ENCODE measurements at regions not wholly inside any gene's neighbourhood (a gene's known extent, or its start where the extent isn't known, plus 50 kb on each side); places are given as distances from the start of the nearest gene placed in this dataset.
"Not testable (repeated sequence)": the region's sequence is repeated elsewhere in the genome, so short reads cannot be mapped to it uniquely, and the experiment has no call there.

- DNase-seq, result no peak
Measured at GRCh38 chr6:168799067-168799466, 358.1 kb downstream of the SMOC2 start.

DNA sequence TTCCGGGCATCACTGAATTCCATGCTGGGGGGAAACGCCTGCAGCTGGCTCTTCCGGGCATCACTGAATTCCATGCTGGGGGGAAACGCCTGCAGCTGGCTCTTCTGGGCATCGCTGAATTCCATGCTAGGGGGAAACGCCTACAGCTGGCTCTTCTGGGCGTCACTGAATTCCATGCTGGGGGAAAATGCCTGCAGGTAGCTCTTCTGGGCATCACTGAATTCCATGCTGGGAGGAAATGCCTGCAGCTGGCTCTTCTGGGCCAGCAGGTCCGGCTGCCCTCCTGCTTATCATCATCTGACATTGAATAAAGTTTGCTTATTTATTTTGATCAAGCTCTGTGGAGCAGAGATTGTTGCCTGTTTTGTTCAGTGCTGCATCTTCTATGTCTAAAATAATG lies 355.1 kb downstream of the SMOC2 start:
- DNase-seq, result no peak

DNA sequence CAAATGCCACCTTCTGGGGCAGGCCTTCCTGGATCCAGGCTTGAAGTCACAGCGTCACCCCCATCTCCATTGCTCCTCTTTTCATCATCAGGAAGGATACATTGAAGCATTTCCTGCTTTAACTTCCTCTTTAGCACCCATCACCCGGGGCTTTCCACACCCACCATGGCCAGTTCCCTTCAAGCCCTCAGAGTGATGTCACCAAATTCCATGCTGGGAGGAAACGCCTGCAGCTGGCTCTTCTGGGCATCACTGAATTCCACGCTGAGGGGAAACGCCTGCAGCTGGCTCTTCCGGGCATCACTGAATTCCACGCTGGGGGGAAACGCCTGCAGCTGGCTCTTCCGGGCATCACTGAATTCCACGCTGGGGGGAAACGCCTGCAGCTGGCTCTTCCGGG lies 354.6 kb downstream of the SMOC2 start:
- not testable (repeated sequence) for DNase-seq

DNA sequence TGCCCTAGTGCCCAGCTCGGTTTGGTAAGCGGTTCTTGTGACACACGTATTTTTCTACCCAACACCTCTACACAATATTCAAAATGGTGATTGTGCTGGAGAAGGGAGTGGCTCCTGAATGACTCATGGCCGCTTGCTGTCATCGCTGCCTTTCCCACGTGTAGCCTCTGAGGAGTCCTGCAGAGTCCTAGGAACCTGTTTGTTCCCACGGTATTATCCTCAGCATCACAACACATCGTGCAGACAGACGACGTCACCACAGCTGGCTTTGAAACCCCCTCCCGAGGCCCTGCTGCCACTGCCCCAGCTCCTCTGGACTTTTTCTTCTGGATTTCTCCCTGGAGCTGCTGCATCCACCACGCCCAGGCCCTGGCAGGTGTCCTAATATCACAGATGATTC lies 353.5 kb downstream of the SMOC2 start:
- no peak for DNase-seq

- DNase-seq, result no peak
Measured at GRCh38 chr6:168793649-168794048, 352.7 kb downstream of the SMOC2 start.

DNA sequence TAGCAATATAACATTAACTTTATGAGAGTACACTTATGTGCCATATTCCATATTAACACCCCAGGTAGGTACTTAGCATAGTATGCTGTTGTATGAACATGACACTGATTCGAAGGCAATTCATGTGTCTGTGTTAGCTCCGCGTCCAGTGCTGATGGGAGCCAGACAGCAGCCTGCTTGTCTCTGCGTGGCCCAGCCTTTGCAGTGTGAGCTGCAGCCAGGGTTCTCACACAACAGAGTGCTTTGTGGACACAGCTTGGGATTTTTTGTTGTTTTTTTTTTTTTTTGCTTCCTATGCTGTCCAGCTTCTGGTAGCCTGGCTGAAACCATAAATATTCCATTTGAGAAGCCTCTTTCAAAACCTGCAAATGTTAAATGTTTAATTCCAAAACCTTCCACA lies 350.9 kb downstream of the SMOC2 start:
- DNase-seq, result no peak

GRCh38 chr6:168789699-168790098 lies 348.7 kb downstream of the SMOC2 start:
- DNase-seq, result no peak

DNA sequence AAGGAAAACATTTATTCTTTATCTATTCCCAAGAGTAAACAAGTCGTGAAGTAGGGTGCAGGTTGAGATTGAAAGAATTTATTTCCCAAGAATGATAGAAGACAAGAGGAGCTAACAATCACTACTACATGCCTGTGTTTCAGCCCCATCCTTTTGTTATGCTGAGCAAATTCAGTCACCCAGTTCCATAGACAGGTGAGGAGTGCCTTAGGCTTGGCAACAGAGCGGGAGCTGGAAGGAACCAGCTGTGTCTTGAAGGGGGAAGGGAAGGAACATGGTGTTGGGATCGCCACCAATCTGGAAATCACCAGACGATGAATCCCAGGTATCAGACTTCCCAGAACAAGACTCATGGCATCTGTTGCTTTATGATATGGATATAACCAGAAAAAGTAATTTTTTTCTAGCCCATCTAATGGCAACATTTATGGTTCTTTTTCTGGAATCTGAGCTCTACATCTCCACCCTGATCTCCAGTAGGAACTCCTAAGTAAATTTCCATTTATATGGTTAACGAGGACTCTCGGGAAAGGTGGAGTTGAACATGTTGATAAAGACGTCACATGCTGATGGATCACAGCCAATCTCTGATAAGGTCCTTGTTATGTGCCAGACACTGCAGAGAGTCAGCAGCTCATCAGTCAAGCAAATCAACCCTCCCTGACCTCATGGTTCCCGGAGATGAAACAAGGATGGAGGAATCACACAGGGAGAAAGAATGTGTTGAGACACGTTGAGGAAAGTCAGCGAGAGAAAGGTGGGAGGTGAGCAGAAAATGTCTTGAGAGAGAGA lies 344.9 kb downstream of the SMOC2 start:
- DNase-seq, result no peak

- no peak for DNase-seq
Measured at GRCh38 chr6:168784426-168784825, 343.4 kb downstream of the SMOC2 start.

DNA sequence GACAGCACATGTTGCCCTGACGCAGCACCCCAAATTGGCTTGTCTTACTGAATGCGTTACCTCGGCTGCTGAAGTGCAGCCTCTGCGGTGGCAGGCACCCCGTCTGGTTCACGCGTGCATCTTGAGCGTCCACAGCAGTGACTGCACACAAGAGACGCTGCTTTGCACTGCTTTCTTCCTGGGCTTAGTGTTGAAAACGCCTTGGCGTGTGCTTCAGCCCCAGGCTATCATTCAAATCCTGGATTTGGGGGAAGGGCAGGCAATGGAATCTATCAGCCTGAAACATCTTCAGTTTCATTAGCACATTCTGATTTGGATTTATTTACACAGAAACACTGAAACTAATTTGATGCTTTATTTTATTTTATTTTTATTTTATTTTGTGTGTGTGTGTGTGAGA lies 342.7 kb downstream of the SMOC2 start:
- DNase-seq, result no peak

GRCh38 chr6:168782187-168782751 lies 341.3 kb downstream of the SMOC2 start:
- no peak for DNase-seq

- no peak for DNase-seq
Measured at GRCh38 chr6:168778201-168778600, 337.2 kb downstream of the SMOC2 start.

GRCh38 chr6:168774381-168774780 lies 333.4 kb downstream of the SMOC2 start:
- no peak for DNase-seq

GRCh38 chr6:168773788-168774187 lies 332.8 kb downstream of the SMOC2 start:
- DNase-seq, result no peak

GRCh38 chr6:168765752-168766151 lies 324.8 kb downstream of the SMOC2 start:
- DNase-seq, result no peak

GRCh38 chr6:168756009-168756634 lies 315.1 kb downstream of the SMOC2 start:
- no peak for DNase-seq

DNA sequence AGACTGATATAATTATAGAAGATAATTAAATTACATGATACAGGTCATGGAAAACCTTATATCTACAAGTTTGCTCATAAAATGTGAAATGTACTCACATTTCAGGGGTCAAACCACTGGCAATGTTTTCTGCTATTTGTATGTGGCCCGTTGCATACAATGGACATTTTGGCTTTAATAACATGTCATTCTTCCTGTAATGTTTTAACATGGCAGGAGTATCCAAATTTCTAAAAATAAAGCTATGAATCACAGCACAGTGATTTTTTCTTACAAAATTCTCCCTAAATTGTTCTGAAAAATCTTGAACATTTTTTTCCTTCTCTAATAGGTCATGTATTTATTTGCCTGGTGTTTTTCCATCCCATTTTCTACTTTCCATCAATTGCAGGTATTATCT lies 305.7 kb downstream of the SMOC2 start:
- no peak for DNase-seq

DNA sequence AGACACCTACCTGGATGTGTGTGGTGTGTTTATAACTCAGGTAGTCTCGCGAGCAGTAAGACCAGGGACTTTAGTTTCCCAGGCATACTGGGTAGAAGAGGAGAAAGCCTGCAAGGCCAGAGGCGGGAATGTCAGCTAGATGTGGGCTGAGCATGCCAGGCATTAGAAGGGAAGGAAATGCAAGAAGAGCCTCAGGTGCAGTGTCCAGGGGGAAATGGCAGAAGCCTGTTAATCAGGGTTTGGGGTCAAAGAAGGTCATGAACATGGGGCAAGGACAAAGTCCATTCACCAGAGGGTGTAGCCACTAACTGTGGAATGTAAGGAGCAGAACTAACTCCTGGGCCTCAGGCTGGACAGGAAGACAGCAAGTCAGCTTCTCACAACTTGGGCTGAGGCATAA lies 305.0 kb downstream of the SMOC2 start:
- no peak for DNase-seq

GRCh38 chr6:168744861-168745260 lies 303.9 kb downstream of the SMOC2 start:
- DNase-seq, result no peak

DNA sequence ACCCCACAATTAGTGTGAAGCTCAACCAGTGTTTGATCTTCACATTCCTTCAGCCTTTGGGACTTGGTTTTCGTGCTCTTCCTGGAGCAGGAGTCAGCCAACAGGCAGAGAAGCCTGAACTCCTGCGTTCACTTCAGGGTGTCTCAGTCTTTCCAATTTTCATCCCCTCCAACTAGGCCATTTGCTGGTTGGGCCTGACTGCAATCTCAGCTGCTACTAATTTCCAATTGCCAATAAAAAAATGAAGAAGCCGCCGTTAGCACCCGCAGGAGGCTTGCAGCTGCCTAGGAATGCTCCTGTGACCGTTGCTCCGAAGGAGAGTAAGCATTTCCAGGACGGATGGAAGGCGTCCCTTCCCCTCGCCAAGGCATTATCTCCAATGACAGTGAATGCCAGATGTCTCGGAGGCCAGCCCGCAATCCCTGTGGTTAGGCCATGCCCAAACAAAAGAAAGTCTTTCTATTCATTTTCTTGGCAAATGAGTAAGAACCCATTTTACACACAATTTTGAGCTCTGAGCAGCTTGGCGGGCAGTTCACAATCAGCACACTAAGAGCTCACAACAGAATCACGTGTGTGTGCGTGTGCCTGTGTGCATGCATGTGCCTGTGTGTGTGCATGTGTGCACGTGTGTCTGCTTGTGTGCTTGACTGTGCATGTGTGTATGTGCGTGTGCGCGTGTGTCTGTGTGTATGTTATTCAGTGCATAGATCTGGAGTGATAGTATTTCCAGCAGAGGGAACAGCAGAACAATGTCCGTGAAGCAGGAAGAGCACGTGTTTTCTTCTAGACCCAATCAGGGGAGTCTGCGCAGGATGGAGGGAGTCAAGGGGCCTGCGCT lies 301.2 kb downstream of the SMOC2 start:
- DNase-seq, result no peak

DNA sequence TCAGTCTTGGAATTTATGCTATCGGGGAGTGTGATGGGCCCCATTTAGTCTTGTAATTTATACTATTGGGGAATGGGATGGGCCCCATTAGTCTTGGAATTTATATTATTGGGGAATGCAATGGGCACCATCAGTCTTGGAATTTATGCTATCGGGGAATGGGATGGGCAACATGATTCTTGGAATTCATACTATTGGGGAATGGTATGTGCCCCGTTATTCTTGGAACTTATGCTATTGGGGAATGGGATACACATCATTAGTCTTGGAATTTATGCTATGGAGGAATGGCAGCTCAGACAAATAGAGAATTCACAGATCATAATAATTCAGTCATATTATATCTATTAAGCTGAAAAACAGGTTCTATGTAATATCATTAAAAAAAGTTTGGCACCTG lies 300.3 kb downstream of the SMOC2 start:
- DNase-seq, result no peak

DNA sequence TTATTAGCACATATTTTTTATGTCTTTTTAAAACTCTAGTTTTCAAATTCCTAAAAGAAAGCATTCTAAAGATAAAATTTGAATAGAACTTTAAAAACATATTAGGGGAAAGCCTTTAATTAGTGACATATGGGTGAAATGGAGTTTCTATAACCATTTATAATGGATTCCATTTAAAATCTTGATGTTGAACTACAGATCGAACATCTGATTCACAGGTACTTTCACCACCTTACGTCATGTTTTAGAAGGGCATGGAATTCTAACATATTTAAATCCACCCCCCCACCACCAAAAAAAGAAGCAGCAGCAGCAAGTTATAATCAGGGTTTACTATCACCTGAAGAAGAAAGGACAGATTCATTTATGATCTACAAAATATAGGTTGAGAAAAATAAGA lies 298.4 kb downstream of the SMOC2 start:
- DNase-seq, result no peak

GRCh38 chr6:168737481-168737880 lies 296.5 kb downstream of the SMOC2 start:
- no peak for DNase-seq

- DNase-seq, result no peak
Measured at GRCh38 chr6:168737014-168737413, 296.0 kb downstream of the SMOC2 start.
